ENCODE measurements at regions not wholly inside any gene's neighbourhood (a gene's known extent, or its start where the extent isn't known, plus 50 kb on each side); places are given as distances from the start of the nearest gene placed in this dataset.

DNA sequence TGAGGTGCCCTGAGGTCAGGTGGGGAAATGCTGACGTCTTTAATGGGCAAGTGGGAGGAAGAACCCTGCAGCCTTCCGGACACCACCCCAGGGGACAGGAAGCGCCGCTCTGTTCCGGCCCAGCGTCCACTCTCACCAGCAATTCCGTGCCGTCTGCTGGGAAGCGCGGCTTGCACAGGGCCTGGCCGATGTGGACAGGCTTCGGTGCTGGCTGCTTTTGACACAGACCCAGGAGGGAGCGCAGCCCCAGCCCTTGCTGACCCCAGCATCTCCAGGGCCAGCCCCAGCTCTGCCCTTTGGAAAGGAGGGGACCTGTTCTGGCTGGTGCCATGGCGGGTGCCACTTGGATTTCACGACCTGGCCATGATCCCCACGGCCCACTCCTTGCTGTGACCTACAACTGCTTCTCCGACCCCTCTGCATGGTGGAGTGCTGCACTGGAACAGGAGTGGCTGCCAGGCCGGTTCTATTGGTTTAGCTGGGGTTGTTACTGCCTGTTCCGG, 123.2 kb downstream of the DLL1 start:
- no peak for DNase-seq (ENCODE audit: low read depth, low spot score)
- no peak overlapping the region for H3K4me3 ChIP-seq (ENCODE audit: insufficient read length, low read depth)
- H3K36me3 ChIP-seq (ENCODE audit: insufficient read depth, insufficient read length, low read length) = no peaks in the 10 kb centered on the region
- TF ChIP-seq YY1 (IDR thresholded peaks at IDR 0.05; ENCODE audit: insufficient read depth, insufficient read length) (no peak), SUZ12 (IDR thresholded peaks at IDR 0.05; ENCODE audit: extremely low read depth, insufficient read depth, insufficient read length) (no peak), ZNF274 (IDR thresholded peaks at IDR 0.05; ENCODE audit: low read depth, low read length) (no peak)
- H3K9me3 ChIP-seq (ENCODE audit: insufficient read depth, low read length) = peaks cover 5% of the 10 kb centered on the region; the same call in 1 of the 2 replicates
- H3K27me3 ChIP-seq (ENCODE audit: insufficient read depth, insufficient read length) = no peaks in the 10 kb centered on the region
- H3K4me1 ChIP-seq (ENCODE audit: insufficient read depth, insufficient read length) = peaks cover 7% of the 10 kb centered on the region
- H3K9ac ChIP-seq (ENCODE audit: insufficient read length, low read depth) = no peak overlapping the region

DNA sequence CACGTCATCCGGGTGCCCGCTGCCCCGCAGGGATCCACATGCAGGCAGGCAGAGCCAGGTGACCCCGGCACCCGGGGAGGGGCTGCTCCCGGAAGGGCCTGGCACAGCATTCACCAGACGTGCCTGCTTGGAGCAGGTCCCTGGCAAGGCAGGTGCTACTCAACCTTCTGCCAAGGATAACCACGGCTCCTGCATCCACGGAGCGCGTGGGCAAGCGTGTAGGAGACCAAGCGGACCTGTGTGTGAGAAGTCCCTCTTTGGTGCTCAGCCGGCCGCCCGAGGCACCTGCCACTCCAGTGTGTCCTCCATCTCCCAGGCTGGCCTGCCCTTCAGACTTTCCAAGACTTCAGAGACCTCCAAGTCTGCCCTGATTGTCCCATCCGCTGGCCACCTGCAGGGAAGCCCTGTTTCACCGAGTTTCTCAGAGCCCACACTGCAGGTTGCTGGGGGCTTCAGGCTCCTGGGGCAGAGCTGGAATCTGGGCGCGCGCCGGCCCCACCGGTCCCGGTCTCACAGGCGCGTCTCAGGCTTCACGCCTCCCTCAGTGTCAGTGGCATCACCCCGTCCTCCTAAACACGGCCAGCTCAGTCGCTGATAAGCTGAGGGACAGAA, 124.3 kb downstream of the DLL1 start:
- no peaks in the 10 kb centered on the region for H3K36me3 ChIP-seq (ENCODE audit: insufficient read depth, insufficient read length, low read length)
- H3K27me3 ChIP-seq (ENCODE audit: insufficient read depth, insufficient read length) = no peaks in the 10 kb centered on the region
- H3K4me1 ChIP-seq (ENCODE audit: insufficient read depth, insufficient read length) = peaks cover 5% of the 10 kb centered on the region
- H3K9me3 ChIP-seq (ENCODE audit: insufficient read depth, low read length) = peaks cover 5% of the 10 kb centered on the region; the same call in 1 of the 2 replicates
- no peak overlapping the region for H3K4me3 ChIP-seq (ENCODE audit: insufficient read length, low read depth)
- TF ChIP-seq YY1 (IDR thresholded peaks at IDR 0.05; ENCODE audit: insufficient read depth, insufficient read length) (no peak), ZNF274 (IDR thresholded peaks at IDR 0.05; ENCODE audit: low read depth, low read length) (no peak), SUZ12 (IDR thresholded peaks at IDR 0.05; ENCODE audit: extremely low read depth, insufficient read depth, insufficient read length) (no peak)
- no peak for DNase-seq (ENCODE audit: low read depth, low spot score)
- no peak overlapping the region for H3K9ac ChIP-seq (ENCODE audit: insufficient read length, low read depth)

DNA sequence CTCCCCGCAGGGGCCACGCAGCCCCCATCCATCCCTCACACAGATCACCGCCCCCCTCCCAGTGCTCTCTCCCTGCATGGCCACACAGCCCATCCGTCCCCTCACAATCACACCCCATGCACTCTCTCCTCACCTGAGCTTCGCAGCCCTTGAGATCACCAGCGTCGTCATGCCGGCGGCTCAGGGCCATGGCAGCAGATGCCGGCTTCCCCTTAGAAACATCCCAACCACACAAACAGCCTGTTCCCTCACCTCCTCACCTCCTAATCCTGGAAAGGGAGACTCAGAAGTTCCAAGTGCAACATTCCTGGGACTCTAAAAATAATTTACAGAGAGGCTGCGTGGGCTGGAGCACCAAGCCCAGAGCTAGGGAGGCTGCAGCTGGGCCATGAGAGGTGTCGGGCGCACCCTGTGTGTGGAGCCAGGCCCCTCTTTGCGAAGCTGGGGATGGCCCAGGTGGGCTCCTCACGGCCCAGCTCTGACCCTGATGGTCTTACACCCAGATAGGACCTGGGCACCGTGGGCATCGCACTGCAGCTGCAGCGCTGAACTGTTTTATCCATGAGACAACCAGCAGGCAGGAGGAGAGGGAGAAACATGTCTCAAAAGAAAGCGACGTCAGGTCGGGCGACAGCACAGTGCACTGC, 125.3 kb downstream of the DLL1 start:
- peaks cover 7% of the 10 kb centered on the region for H3K4me1 ChIP-seq (ENCODE audit: insufficient read depth, insufficient read length)
- H3K9ac ChIP-seq (ENCODE audit: insufficient read length, low read depth) = no peak overlapping the region
- H3K27me3 ChIP-seq (ENCODE audit: insufficient read depth, insufficient read length) = no peaks in the 10 kb centered on the region
- peaks cover under 1% of the 10 kb centered on the region; the same call in 1 of the 2 replicates for H3K9me3 ChIP-seq (ENCODE audit: insufficient read depth, low read length)
- TF ChIP-seq SUZ12 (IDR thresholded peaks at IDR 0.05; ENCODE audit: extremely low read depth, insufficient read depth, insufficient read length) (no peak), YY1 (IDR thresholded peaks at IDR 0.05; ENCODE audit: insufficient read depth, insufficient read length) (no peak), ZNF274 (IDR thresholded peaks at IDR 0.05; ENCODE audit: low read depth, low read length) (no peak)
- DNase-seq (ENCODE audit: low read depth, low spot score) = no peak
- no peak overlapping the region for H3K4me3 ChIP-seq (ENCODE audit: insufficient read length, low read depth)
- H3K36me3 ChIP-seq (ENCODE audit: insufficient read depth, insufficient read length, low read length) = no peaks in the 10 kb centered on the region

DNA sequence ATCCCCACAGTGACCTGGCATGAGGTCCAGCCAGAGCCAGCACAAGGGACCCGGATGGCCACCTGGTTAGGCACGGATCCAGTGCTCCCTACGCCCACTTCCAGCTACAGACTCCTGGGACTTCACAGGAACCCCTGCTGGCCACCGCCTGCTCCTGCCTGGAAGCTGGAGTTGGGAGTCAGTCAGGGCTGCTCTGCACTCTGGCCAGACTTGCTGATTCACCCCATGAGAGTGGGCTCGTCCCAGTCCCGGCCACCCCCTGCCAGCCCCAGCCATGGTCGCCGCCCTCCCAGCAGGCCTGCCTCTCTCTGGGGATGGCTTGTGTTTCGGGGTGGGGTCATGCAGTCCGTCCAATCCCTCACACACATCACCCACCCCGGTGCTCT, 125.8 kb downstream of the DLL1 start:
- Histone ChIP-seq H3K27me3 (ENCODE audit: insufficient read depth, insufficient read length) (no peaks in the 10 kb centered on the region), H3K36me3 (ENCODE audit: insufficient read depth, insufficient read length, low read length) (no peaks in the 10 kb centered on the region), H3K9me3 (ENCODE audit: insufficient read depth, low read length) (no peaks in the 10 kb centered on the region; the same call in 1 of the 2 replicates), H3K4me1 (ENCODE audit: insufficient read depth, insufficient read length) (peaks cover 8% of the 10 kb centered on the region), H3K4me3 (ENCODE audit: insufficient read length, low read depth) (no peak overlapping the region), H3K9ac (ENCODE audit: insufficient read length, low read depth) (no peak overlapping the region)
- TF ChIP-seq ZNF274 (IDR thresholded peaks at IDR 0.05; ENCODE audit: low read depth, low read length) = no peak
- no peak for TF ChIP-seq SUZ12 (IDR thresholded peaks at IDR 0.05; ENCODE audit: extremely low read depth, insufficient read depth, insufficient read length)
- DNase-seq (ENCODE audit: low read depth, low spot score) = no peak

DNA sequence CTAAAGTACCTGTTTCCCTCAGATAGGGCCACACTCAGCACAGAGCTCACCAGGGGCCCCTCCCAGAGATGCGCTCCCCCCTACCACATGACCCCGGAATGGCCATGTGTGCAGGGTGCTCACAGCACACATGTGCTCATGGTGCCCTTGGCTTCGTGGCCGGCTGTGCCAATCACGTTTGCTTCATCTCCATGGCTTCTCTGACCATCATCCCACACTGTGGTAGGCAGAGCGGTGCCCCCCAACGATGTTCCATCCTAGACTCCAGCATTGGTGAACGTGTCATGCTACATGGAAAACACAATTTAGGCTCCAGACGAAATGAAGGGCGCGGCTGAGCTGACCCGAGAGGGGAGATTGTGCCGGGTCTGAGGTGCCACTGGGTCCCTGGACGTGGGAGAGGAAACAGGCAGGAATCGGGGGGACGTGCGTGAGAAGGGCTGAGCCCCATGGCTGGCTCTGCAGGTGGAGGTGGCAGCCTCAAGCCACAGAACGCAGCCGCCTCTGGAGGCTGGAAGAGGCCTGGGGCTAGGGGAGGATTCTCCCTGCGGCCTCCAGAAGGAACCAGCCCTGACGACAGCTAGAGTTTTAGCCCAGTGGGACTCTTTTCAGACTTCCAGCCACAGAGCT, 126.5 kb downstream of the DLL1 start:
- H3K9ac ChIP-seq (ENCODE audit: insufficient read length, low read depth) = no peak overlapping the region
- TF ChIP-seq YY1 (IDR thresholded peaks at IDR 0.05; ENCODE audit: insufficient read depth, insufficient read length) = no peak
- TF ChIP-seq SUZ12 (IDR thresholded peaks at IDR 0.05; ENCODE audit: extremely low read depth, insufficient read depth, insufficient read length) = no peak
- TF ChIP-seq ZNF274 (IDR thresholded peaks at IDR 0.05; ENCODE audit: low read depth, low read length) = no peak
- no peak for DNase-seq (ENCODE audit: low read depth, low spot score)
- H3K9me3 ChIP-seq (ENCODE audit: insufficient read depth, low read length) = no peaks in the 10 kb centered on the region
- no peaks in the 10 kb centered on the region for H3K27me3 ChIP-seq (ENCODE audit: insufficient read depth, insufficient read length)
- H3K36me3 ChIP-seq (ENCODE audit: insufficient read depth, insufficient read length, low read length) = no peaks in the 10 kb centered on the region
- no peak overlapping the region for H3K4me3 ChIP-seq (ENCODE audit: insufficient read length, low read depth)
- peaks cover 8% of the 10 kb centered on the region for H3K4me1 ChIP-seq (ENCODE audit: insufficient read depth, insufficient read length)

DNA sequence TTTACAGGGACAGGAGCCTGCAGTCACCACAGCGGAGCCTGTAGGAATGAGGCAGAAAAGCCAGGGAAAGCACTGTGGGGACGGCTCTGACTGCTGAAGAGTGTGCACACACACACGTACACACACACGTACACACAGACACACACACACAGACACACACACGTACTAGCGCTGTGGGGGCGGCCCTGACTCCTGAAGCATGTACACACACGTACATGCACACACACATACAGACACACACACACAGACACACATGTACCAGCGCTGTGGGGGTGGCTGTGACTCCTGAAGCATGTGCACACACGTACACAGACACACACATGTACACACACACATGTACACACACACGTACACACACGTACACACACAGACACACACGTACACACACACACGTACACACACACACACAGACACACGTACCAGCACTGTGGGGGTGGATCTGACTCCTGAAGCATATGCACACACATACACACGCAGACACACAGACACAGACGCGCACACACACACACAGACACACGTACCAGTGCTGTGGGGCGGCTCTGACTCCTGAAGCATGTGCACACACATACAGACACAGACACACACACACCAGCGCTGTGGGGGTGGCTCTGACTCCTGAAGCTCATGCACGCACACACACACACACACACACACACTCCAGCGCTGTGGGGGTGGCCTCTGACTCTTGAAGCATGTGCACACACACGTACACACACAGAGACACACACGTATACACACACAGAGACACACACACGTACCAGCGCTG, 127.3 kb downstream of the DLL1 start:
- no peak for TF ChIP-seq YY1 (IDR thresholded peaks at IDR 0.05; ENCODE audit: insufficient read depth, insufficient read length)
- TF ChIP-seq ZNF274 (IDR thresholded peaks at IDR 0.05; ENCODE audit: low read depth, low read length) = no peak
- no peak for TF ChIP-seq SUZ12 (IDR thresholded peaks at IDR 0.05; ENCODE audit: extremely low read depth, insufficient read depth, insufficient read length)
- Histone ChIP-seq H3K4me3 (ENCODE audit: insufficient read length, low read depth) (no peak overlapping the region), H3K36me3 (ENCODE audit: insufficient read depth, insufficient read length, low read length) (no peaks in the 10 kb centered on the region), H3K4me1 (ENCODE audit: insufficient read depth, insufficient read length) (peaks cover 8% of the 10 kb centered on the region), H3K27me3 (ENCODE audit: insufficient read depth, insufficient read length) (no peaks in the 10 kb centered on the region), H3K9ac (ENCODE audit: insufficient read length, low read depth) (no peak overlapping the region), H3K9me3 (ENCODE audit: insufficient read depth, low read length) (no peaks in the 10 kb centered on the region)
- DNase-seq (ENCODE audit: low read depth, low spot score) = no peak

Measured in NT2/D1 (cell line).